GM18870 (cell line): ENCODE measurements at regions not wholly inside any gene's neighbourhood (a gene's known extent, or its start where the extent isn't known, plus 50 kb on each side); places are given as distances from the start of the nearest gene placed in this dataset.

Source experiments
- ATAC-seq: cut with Tn5 transposase; IDR thresholded peaks from one replicate; pipeline ENCODE4 v1.9.1; 2021; ENCODE audit warnings: moderate library complexity; ENCODE audit not compliant: unreplicated experiment

- no peak for ATAC-seq
Measured at GRCh38 chr5:82330530-82331270, 52.5 kb upstream of the RPS23 start.

GRCh38 chr5:82329393-82329792 is 51.2 kb upstream of the RPS23 start:
- ATAC-seq: no peak
